ENCODE measurements at regions not wholly inside any gene's neighbourhood (a gene's known extent, or its start where the extent isn't known, plus 50 kb on each side); places are given as distances from the start of the nearest gene placed in this dataset.

GRCh38 chr13:99122171-99122570 lies 78.5 kb upstream of the UBAC2 start:
- Histone ChIP-seq H3K9ac (ENCODE audit: low read length) (no peak overlapping the region), H3K27ac (ENCODE audit: low read depth, low read length) (no peak overlapping the region)

GRCh38 chr13:99123101-99124045 lies 77.3 kb upstream of the UBAC2 start:
- H3K27ac ChIP-seq (ENCODE audit: low read depth, low read length) = no peak overlapping the region
- H3K4me3 ChIP-seq (ENCODE audit: low read length) = no peak overlapping the region
- H3K4me1 ChIP-seq (ENCODE audit: control insufficient read depth, insufficient read depth, low read length) = no peaks in the 10 kb centered on the region
- H3K9ac ChIP-seq (ENCODE audit: low read length) = no peak overlapping the region
- H3K27me3 ChIP-seq (ENCODE audit: control insufficient read depth, insufficient read depth, low read length) = no peaks in the 10 kb centered on the region
- H3K36me3 ChIP-seq (ENCODE audit: control insufficient read depth, insufficient read depth, low read length) = no peaks in the 10 kb centered on the region

More at GRCh38 chr13:99122171-99122570, 78.5 kb upstream of the UBAC2 start:
- H3K36me3 ChIP-seq (ENCODE audit: control insufficient read depth, insufficient read depth, low read length) = no peaks in the 10 kb centered on the region
- no peaks in the 10 kb centered on the region for H3K27me3 ChIP-seq (ENCODE audit: control insufficient read depth, insufficient read depth, low read length)
- no peak overlapping the region for H3K4me3 ChIP-seq (ENCODE audit: low read length)
- H3K4me1 ChIP-seq (ENCODE audit: control insufficient read depth, insufficient read depth, low read length) = no peaks in the 10 kb centered on the region

- no peaks in the 10 kb centered on the region for H3K36me3 ChIP-seq (ENCODE audit: control insufficient read depth, insufficient read depth, low read length)
- H3K27ac ChIP-seq (ENCODE audit: low read depth, low read length) = no peak overlapping the region
- no peaks in the 10 kb centered on the region for H3K27me3 ChIP-seq (ENCODE audit: control insufficient read depth, insufficient read depth, low read length)
- no peaks in the 10 kb centered on the region for H3K4me1 ChIP-seq (ENCODE audit: control insufficient read depth, insufficient read depth, low read length)
- H3K4me3 ChIP-seq (ENCODE audit: low read length) = no peak overlapping the region
- H3K9ac ChIP-seq (ENCODE audit: low read length) = no peak overlapping the region
These were observed 76.6 kb upstream of the UBAC2 start for GRCh38 chr13:99124046-99124400.

- Histone ChIP-seq H3K36me3 (ENCODE audit: control insufficient read depth, insufficient read depth, low read length) (no peaks in the 10 kb centered on the region), H3K4me1 (ENCODE audit: control insufficient read depth, insufficient read depth, low read length) (no peaks in the 10 kb centered on the region), H3K9ac (ENCODE audit: low read length) (no peak overlapping the region), H3K27ac (ENCODE audit: low read depth, low read length) (no peak overlapping the region), H3K27me3 (ENCODE audit: control insufficient read depth, insufficient read depth, low read length) (no peaks in the 10 kb centered on the region), H3K4me3 (ENCODE audit: low read length) (no peak overlapping the region)
These were observed 75.8 kb upstream of the UBAC2 start for GRCh38 chr13:99124794-99125316.

- no peaks in the 10 kb centered on the region for H3K27me3 ChIP-seq (ENCODE audit: control insufficient read depth, insufficient read depth, low read length)
- no peak overlapping the region for H3K9ac ChIP-seq (ENCODE audit: low read length)
- H3K27ac ChIP-seq (ENCODE audit: low read depth, low read length) = no peak overlapping the region
These were observed 75.2 kb upstream of the UBAC2 start for GRCh38 chr13:99125326-99125915.

GRCh38 chr13:99126821-99127220 lies 73.8 kb upstream of the UBAC2 start:
- H3K27me3 ChIP-seq (ENCODE audit: control insufficient read depth, insufficient read depth, low read length) = no peaks in the 10 kb centered on the region
- no peaks in the 10 kb centered on the region for H3K4me1 ChIP-seq (ENCODE audit: control insufficient read depth, insufficient read depth, low read length)
- H3K36me3 ChIP-seq (ENCODE audit: control insufficient read depth, insufficient read depth, low read length) = no peaks in the 10 kb centered on the region
- no peak overlapping the region for H3K27ac ChIP-seq (ENCODE audit: low read depth, low read length)
- no peak overlapping the region for H3K9ac ChIP-seq (ENCODE audit: low read length)
- H3K4me3 ChIP-seq (ENCODE audit: low read length) = no peak overlapping the region

More at GRCh38 chr13:99125326-99125915, 75.2 kb upstream of the UBAC2 start:
- H3K4me3 ChIP-seq (ENCODE audit: low read length) = no peak overlapping the region
- H3K36me3 ChIP-seq (ENCODE audit: control insufficient read depth, insufficient read depth, low read length) = no peaks in the 10 kb centered on the region
- no peaks in the 10 kb centered on the region for H3K4me1 ChIP-seq (ENCODE audit: control insufficient read depth, insufficient read depth, low read length)

- Histone ChIP-seq H3K36me3 (ENCODE audit: control insufficient read depth, insufficient read depth, low read length) (no peaks in the 10 kb centered on the region), H3K4me3 (ENCODE audit: low read length) (no peak overlapping the region), H3K9ac (ENCODE audit: low read length) (no peak overlapping the region), H3K4me1 (ENCODE audit: control insufficient read depth, insufficient read depth, low read length) (no peaks in the 10 kb centered on the region), H3K27ac (ENCODE audit: low read depth, low read length) (no peak overlapping the region), H3K27me3 (ENCODE audit: control insufficient read depth, insufficient read depth, low read length) (no peaks in the 10 kb centered on the region)
These were observed 71.6 kb upstream of the UBAC2 start for GRCh38 chr13:99129050-99129449.

- H3K27me3 ChIP-seq (ENCODE audit: control insufficient read depth, insufficient read depth, low read length) = no peaks in the 10 kb centered on the region
- no peak overlapping the region for H3K9ac ChIP-seq (ENCODE audit: low read length)
- H3K27ac ChIP-seq (ENCODE audit: low read depth, low read length) = no peak overlapping the region
- no peaks in the 10 kb centered on the region for H3K36me3 ChIP-seq (ENCODE audit: control insufficient read depth, insufficient read depth, low read length)
- no peak overlapping the region for H3K4me3 ChIP-seq (ENCODE audit: low read length)
- no peaks in the 10 kb centered on the region for H3K4me1 ChIP-seq (ENCODE audit: control insufficient read depth, insufficient read depth, low read length)
These were observed 70.7 kb upstream of the UBAC2 start for GRCh38 chr13:99129951-99130350.

- no peak overlapping the region for H3K4me3 ChIP-seq (ENCODE audit: low read length)
- no peak overlapping the region for H3K9ac ChIP-seq (ENCODE audit: low read length)
- H3K27ac ChIP-seq (ENCODE audit: low read depth, low read length) = no peak overlapping the region
- H3K27me3 ChIP-seq (ENCODE audit: control insufficient read depth, insufficient read depth, low read length) = no peaks in the 10 kb centered on the region
- H3K36me3 ChIP-seq (ENCODE audit: control insufficient read depth, insufficient read depth, low read length) = no peaks in the 10 kb centered on the region
- no peaks in the 10 kb centered on the region for H3K4me1 ChIP-seq (ENCODE audit: control insufficient read depth, insufficient read depth, low read length)
These were observed 69.2 kb upstream of the UBAC2 start for GRCh38 chr13:99131410-99131809.

- Histone ChIP-seq H3K9ac (ENCODE audit: low read length) (no peak overlapping the region), H3K4me3 (ENCODE audit: low read length) (no peak overlapping the region), H3K4me1 (ENCODE audit: control insufficient read depth, insufficient read depth, low read length) (no peaks in the 10 kb centered on the region), H3K36me3 (ENCODE audit: control insufficient read depth, insufficient read depth, low read length) (no peaks in the 10 kb centered on the region), H3K27me3 (ENCODE audit: control insufficient read depth, insufficient read depth, low read length) (no peaks in the 10 kb centered on the region), H3K27ac (ENCODE audit: low read depth, low read length) (no peak overlapping the region)
These were observed 68.3 kb upstream of the UBAC2 start for GRCh38 chr13:99132295-99132835.

- H3K4me3 ChIP-seq (ENCODE audit: low read length) = no peak overlapping the region
- no peak overlapping the region for H3K9ac ChIP-seq (ENCODE audit: low read length)
- H3K36me3 ChIP-seq (ENCODE audit: control insufficient read depth, insufficient read depth, low read length) = no peaks in the 10 kb centered on the region
- no peaks in the 10 kb centered on the region for H3K27me3 ChIP-seq (ENCODE audit: control insufficient read depth, insufficient read depth, low read length)
- H3K4me1 ChIP-seq (ENCODE audit: control insufficient read depth, insufficient read depth, low read length) = no peaks in the 10 kb centered on the region
- no peak overlapping the region for H3K27ac ChIP-seq (ENCODE audit: low read depth, low read length)
These were observed 67.4 kb upstream of the UBAC2 start for GRCh38 chr13:99133230-99133629.

- Histone ChIP-seq H3K4me3 (ENCODE audit: low read length) (no peak overlapping the region), H3K36me3 (ENCODE audit: control insufficient read depth, insufficient read depth, low read length) (no peaks in the 10 kb centered on the region), H3K27me3 (ENCODE audit: control insufficient read depth, insufficient read depth, low read length) (no peaks in the 10 kb centered on the region), H3K27ac (ENCODE audit: low read depth, low read length) (no peak overlapping the region), H3K9ac (ENCODE audit: low read length) (no peak overlapping the region), H3K4me1 (ENCODE audit: control insufficient read depth, insufficient read depth, low read length) (no peaks in the 10 kb centered on the region)
These were observed 66.8 kb upstream of the UBAC2 start for GRCh38 chr13:99133848-99134247.
